Parathyroid adenoma (tissue), 2 donors: ENCODE measurements at regions not wholly inside any gene's neighbourhood (a gene's known extent, or its start where the extent isn't known, plus 50 kb on each side); places are given as distances from the start of the nearest gene placed in this dataset.

Experiments used
- H2AFZ ChIP-seq: fragments of 300-600 bp; sonication (generic); one replicate; pipeline ENCODE4 v1.7.0; 2017; ENCODE audit warnings: antibody characterized with exemption, mild to moderate bottlenecking
- H3K27ac ChIP-seq: fragments of 300-600 bp; sonication (generic); one replicate; pipeline ENCODE4 v1.7.0; 2017
- H3K27me3 ChIP-seq: fragments of 300-600 bp; sonication (generic); one replicate; pipeline ENCODE4 v1.7.0; 2017; ENCODE audit warnings: low read length; ENCODE audit not compliant: control insufficient read depth, insufficient read depth
- H3K36me3 ChIP-seq: fragments of 300-600 bp; sonication (generic); one replicate; pipeline ENCODE4 v1.7.0; 2017; ENCODE audit warnings: low read length; ENCODE audit not compliant: control insufficient read depth, insufficient read depth
- H3K4me1 ChIP-seq: fragments of 300-600 bp; sonication (generic); one replicate; pipeline ENCODE4 v1.7.0; 2017; ENCODE audit warnings: control low read depth
- H3K4me2 ChIP-seq: fragments of 300-600 bp; sonication (generic); one replicate; pipeline ENCODE4 v1.7.0; 2017; ENCODE audit warnings: low read length
- H3K4me3 ChIP-seq: fragments of 300-600 bp; sonication (generic); one replicate; pipeline ENCODE4 v1.7.0; 2017; ENCODE audit warnings: low read depth, low read length
- H3K79me2 ChIP-seq: fragments of 300-600 bp; sonication (generic); one replicate; pipeline ENCODE4 v1.7.0; 2017; ENCODE audit warnings: control low read depth
- H3K9ac ChIP-seq: fragments of 300-600 bp; sonication (generic); one replicate; pipeline ENCODE4 v1.7.0; 2017; ENCODE audit warnings: mild to moderate bottlenecking
- H3K9me3 ChIP-seq: fragments of 300-600 bp; sonication (generic); one replicate; pipeline ENCODE4 v1.7.0; 2017; ENCODE audit warnings: low read length; ENCODE audit not compliant: control insufficient read depth
- TF ChIP-seq, protein P1 (sequence below): fragments of 300-600 bp; sonication (generic); IDR thresholded peaks from one replicate; pipeline ENCODE4 v1.7.0; 2017; ENCODE audit warnings: antibody characterized with exemption, mild to moderate bottlenecking
- donor health status: primary hyperparathyroidism.

DNA sequence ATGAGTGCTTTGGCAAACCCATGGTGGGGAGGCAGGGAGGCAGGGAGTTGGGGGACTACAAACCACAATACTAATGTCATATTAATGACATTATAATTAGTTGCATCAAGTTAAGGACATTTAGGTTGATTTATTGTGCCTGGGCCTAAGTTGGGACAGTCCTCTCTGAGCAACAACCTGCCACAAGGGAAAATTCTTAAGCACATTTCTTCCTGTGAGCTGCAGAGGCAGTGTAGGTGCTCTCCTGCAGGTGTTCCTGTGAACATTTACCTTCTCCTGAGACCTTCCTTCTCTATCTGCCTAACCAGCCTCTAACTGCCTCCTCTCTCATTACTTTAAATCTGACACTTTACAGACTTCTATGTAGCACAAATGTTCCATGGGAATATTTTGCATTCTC, 1830.0 kb upstream of the AGA start:
- no peaks in the 10 kb centered on the region for H3K4me1 ChIP-seq
- TF ChIP-seq, protein P1, sequence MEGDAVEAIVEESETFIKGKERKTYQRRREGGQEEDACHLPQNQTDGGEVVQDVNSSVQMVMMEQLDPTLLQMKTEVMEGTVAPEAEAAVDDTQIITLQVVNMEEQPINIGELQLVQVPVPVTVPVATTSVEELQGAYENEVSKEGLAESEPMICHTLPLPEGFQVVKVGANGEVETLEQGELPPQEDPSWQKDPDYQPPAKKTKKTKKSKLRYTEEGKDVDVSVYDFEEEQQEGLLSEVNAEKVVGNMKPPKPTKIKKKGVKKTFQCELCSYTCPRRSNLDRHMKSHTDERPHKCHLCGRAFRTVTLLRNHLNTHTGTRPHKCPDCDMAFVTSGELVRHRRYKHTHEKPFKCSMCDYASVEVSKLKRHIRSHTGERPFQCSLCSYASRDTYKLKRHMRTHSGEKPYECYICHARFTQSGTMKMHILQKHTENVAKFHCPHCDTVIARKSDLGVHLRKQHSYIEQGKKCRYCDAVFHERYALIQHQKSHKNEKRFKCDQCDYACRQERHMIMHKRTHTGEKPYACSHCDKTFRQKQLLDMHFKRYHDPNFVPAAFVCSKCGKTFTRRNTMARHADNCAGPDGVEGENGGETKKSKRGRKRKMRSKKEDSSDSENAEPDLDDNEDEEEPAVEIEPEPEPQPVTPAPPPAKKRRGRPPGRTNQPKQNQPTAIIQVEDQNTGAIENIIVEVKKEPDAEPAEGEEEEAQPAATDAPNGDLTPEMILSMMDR: no peak
- H3K27ac ChIP-seq: no peak overlapping the region
- H3K9ac ChIP-seq: no peak overlapping the region
- no peaks in the 10 kb centered on the region for H3K9me3 ChIP-seq
- no peaks in the 10 kb centered on the region for H3K36me3 ChIP-seq
- no peaks in the 10 kb centered on the region for H3K27me3 ChIP-seq
- no peak overlapping the region for H3K4me2 ChIP-seq
- H2AFZ ChIP-seq: no peak overlapping the region
- H3K79me2 ChIP-seq: no peaks in the 10 kb centered on the region
- H3K4me3 ChIP-seq: no peak overlapping the region

DNA sequence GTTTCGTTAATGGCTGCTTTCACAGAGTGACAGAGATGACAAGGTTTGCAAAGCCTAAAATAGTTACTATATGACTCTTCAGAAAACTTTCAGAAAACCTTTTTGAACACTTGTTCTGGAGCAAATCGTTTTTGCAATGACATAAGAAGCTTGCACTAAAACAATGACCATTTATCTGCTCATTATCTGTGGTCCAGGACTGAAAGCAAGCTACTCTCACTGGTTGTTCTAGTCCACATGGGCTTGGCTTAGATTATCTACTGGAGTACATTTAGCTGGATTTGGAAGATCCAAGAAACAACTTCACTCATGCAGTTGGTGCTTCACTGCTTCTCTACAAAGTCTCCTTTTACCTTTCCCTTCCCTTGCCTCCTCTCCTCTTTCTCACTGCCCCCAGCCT, 1836.4 kb upstream of the AGA start:
- TF ChIP-seq, protein P1: no peak
- Histone ChIP-seq H3K79me2 (no peaks in the 10 kb centered on the region), H3K4me3 (no peak overlapping the region), H3K9me3 (no peaks in the 10 kb centered on the region), H3K4me2 (no peak overlapping the region), H3K9ac (no peak overlapping the region), H2AFZ (no peak overlapping the region), H3K27me3 (no peaks in the 10 kb centered on the region), H3K4me1 (no peaks in the 10 kb centered on the region), H3K27ac (no peak overlapping the region), H3K36me3 (no peaks in the 10 kb centered on the region)

DNA sequence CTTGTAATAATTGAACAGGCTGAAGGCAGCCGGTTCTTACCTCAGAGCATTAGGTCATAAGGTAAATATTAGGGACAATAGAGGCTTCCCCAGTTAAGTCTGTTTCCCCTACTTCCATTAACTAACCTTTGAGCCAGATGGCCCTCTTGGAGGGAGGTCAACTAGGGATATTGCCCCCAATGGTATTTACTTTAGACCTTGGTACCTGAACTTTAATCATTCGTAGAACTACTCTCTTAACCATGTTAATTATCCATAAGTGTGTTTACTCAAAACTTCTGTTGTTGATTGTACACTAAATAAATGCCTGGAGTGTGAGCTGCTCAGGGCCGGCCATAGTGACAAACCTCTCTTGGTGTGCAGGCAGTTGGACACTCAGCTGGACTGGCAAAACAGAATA, 1843.5 kb upstream of the AGA start:
- H2AFZ ChIP-seq: no peak overlapping the region
- H3K36me3 ChIP-seq: no peaks in the 10 kb centered on the region
- H3K4me1 ChIP-seq: no peaks in the 10 kb centered on the region

DNA sequence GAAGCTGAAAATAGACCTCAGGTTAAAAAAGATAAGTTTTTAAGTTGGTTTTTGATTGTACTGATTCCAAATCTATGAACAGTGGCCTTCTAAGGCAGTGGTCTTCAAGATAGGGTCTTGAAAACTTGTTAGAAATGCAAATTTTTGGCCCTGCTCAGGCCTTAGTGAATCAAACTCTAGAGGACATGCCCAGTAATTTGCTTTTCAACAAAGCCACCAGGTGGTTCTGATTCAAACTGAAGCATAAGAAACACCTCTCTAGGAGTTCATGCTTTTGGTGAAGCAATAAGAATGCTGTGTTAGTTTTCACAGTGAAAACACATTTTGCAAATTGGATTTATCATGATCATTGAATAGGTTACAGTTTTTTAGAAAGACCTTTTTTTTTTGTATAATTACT, 1849.4 kb upstream of the AGA start:
- H3K4me3 ChIP-seq: no peak overlapping the region
- no peaks in the 10 kb centered on the region for H3K9me3 ChIP-seq
- H3K9ac ChIP-seq: no peak overlapping the region
- no peaks in the 10 kb centered on the region for H3K27me3 ChIP-seq
- H3K4me1 ChIP-seq: no peaks in the 10 kb centered on the region
- H3K27ac ChIP-seq: no peak overlapping the region
- H3K36me3 ChIP-seq: no peaks in the 10 kb centered on the region
- no peak overlapping the region for H2AFZ ChIP-seq
- TF ChIP-seq, protein P1: no peak
- no peak overlapping the region for H3K4me2 ChIP-seq
- no peaks in the 10 kb centered on the region for H3K79me2 ChIP-seq

More for the DNA sequence above, 1843.5 kb upstream of the AGA start:
- no peak overlapping the region for H3K9ac ChIP-seq
- no peaks in the 10 kb centered on the region for H3K79me2 ChIP-seq
- TF ChIP-seq, protein P1: no peak
- no peak overlapping the region for H3K4me3 ChIP-seq
- no peaks in the 10 kb centered on the region for H3K27me3 ChIP-seq
- H3K27ac ChIP-seq: no peak overlapping the region
- H3K9me3 ChIP-seq: no peaks in the 10 kb centered on the region
- H3K4me2 ChIP-seq: no peak overlapping the region

DNA sequence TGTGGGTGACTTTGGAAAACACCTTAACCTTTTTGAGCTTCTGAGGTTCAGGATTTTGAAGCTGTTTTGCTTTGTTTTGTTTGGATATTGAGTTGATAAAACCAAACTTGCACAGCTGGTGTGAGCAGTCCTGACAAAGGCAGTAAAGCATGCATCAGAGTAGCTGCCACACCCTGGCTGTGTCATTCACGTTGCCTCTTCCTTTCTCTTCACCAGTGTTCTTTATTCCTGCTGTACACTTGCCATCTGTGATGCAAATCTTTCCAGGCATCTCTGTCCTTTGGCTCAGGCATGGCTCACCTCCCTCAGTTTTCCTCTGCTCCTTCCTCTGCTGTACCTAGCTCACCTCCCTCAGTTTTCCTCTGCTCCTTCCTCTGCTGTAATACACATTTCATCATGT, 1850.2 kb upstream of the AGA start:
- Histone ChIP-seq H3K79me2 (no peaks in the 10 kb centered on the region), H3K4me3 (no peak overlapping the region), H3K9ac (no peak overlapping the region), H3K36me3 (no peaks in the 10 kb centered on the region), H3K9me3 (no peaks in the 10 kb centered on the region), H3K27ac (no peak overlapping the region), H3K4me1 (no peaks in the 10 kb centered on the region), H2AFZ (no peak overlapping the region), H3K4me2 (no peak overlapping the region), H3K27me3 (no peaks in the 10 kb centered on the region)
- TF ChIP-seq, protein P1: no peak
